Activated effector memory CD4-positive, alpha-beta T cell treated with anti-CD3 and anti-CD28 coated beads, Interleukin-2, amount 50 U/mL, for 16 hours (primary cell): ENCODE measurements at regions not wholly inside any gene's neighbourhood (a gene's known extent, or its start where the extent isn't known, plus 50 kb on each side); places are given as distances from the start of the nearest gene placed in this dataset.
"Not testable (repeated sequence)": the region's sequence is repeated elsewhere in the genome, so short reads cannot be mapped to it uniquely, and the experiment has no call there.

Experiments
- DNase-seq: peaks from one replicate; pipeline ENCODE4 v3.0.0-alpha.2; 2020

- not testable (repeated sequence) for DNase-seq
Observed at GRCh38 chr2:87695596-87696323, 52.1 kb upstream of the PLGLB2 start.
